HepG2 (cell line): ENCODE measurements at regions not wholly inside any gene's neighbourhood (a gene's known extent, or its start where the extent isn't known, plus 50 kb on each side); places are given as distances from the start of the nearest gene placed in this dataset.

ENCODE experiments used
- ATF7 ChIP-seq, 2 experiments: fragments of 450-650 bp in 1 of 2; sonication (generic) in 1 of 2; formaldehyde crosslinking in 1 of 2; IDR thresholded peaks; 2 replicates each; pipeline versions ENCODE4 v1.4.0 to v1.6.1; 2016 to 2020; ENCODE audit warnings: antibody characterized with exemption in 1 of 2, mild to moderate bottlenecking in 1 of 2, missing genetic modification reagents in 1 of 2
- BHLHE40 ChIP-seq: IDR thresholded peaks from 2 replicates; pipeline ENCODE4 v1.6.1; 2011; ENCODE audit warnings: low read length, improper control_type of control experiment
- CTCF ChIP-seq: sonication (generic); formaldehyde crosslinking; IDR thresholded peaks from 2 replicates; pipeline ENCODE4 v1.5.0; 2020; ENCODE audit warnings: mild to moderate bottlenecking, missing genetic modification reagents, moderate library complexity
- HOMEZ ChIP-seq: IDR thresholded peaks from 2 replicates; pipeline ENCODE4 v1.6.1; 2016; ENCODE audit warnings: low read depth
- NFAT5 ChIP-seq: sonication (generic); formaldehyde crosslinking; IDR thresholded peaks from 2 replicates; pipeline ENCODE4 v1.4.0; 2020; ENCODE audit warnings: missing genetic modification reagents
- PRDM15 ChIP-seq: sonication (generic); formaldehyde crosslinking; IDR thresholded peaks from 2 replicates; pipeline ENCODE4 v1.4.0; 2020; ENCODE audit warnings: missing genetic modification reagents
- SUZ12 ChIP-seq: fragments of 150-350 bp; IDR thresholded peaks from 2 replicates; pipeline ENCODE4 v1.6.1; 2014; ENCODE audit warnings: low read depth, low read length
- ZNF468 ChIP-seq: sonication (generic); formaldehyde crosslinking; IDR thresholded peaks from 2 replicates; pipeline ENCODE4 v1.8.0; 2022; ENCODE audit warnings: mild to moderate bottlenecking, moderate library complexity, missing genetic modification reagents
- ZNF580 ChIP-seq: IDR thresholded peaks from 2 replicates; pipeline ENCODE4 v1.6.1; 2016; ENCODE audit warnings: low read depth, borderline replicate concordance

GRCh38 chr11:127191689-127192088 lies 191.1 kb upstream of the KIRREL3 start:
- TF ChIP-seq CTCF (CRISPR knock-in tag) (no peak), BHLHE40 (no peak), ZNF468 (no peak), ATF7 (IDR thresholded peaks at IDR 0.05) (no peak), ATF7 (CRISPR knock-in tag; IDR thresholded peaks at IDR 0.05) (no peak), ZNF580 (CRISPR knock-in tag) (no peak), HOMEZ (CRISPR knock-in tag) (no peak), PRDM15 (CRISPR knock-in tag) (no peak), SUZ12 (no peak), NFAT5 (CRISPR knock-in tag) (no peak)
